ENCODE measurements at regions not wholly inside any gene's neighbourhood (a gene's known extent, or its start where the extent isn't known, plus 50 kb on each side); places are given as distances from the start of the nearest gene placed in this dataset.
"Not testable (repeated sequence)": the region's sequence is repeated elsewhere in the genome, so short reads cannot be mapped to it uniquely, and the experiment has no call there.

GRCh38 chr21:8997011-8997440, 1524.4 kb upstream of the TPTE start:
- CTCF ChIA-PET, result no interaction called here
- DNase-seq (no peak), ATAC-seq (ENCODE audit: low read depth) (no peak)
- BruUV-seq (replicated peaks), result no TSS peak
- Histone ChIP-seq H3K79me1 (ENCODE audit: low read depth in 1 of 2, low read length in 2 of 2) (no peaks in the 10 kb centered on the region), H3K27ac (ENCODE audit: insufficient read depth, low read length) (no peak overlapping the region), H2AFZ (replicated peaks; ENCODE audit: low read length, poor library complexity) (no peak overlapping the region), H3K4me2 (ENCODE audit: low read depth, low read length) (no peak overlapping the region), H3K9me1 (ENCODE audit: insufficient read depth, low read length) (no peaks in the 10 kb centered on the region), H3K4me3 (ENCODE audit: insufficient read depth, low read depth, low read length) (no peak overlapping the region), H4K8ac (ENCODE audit: low read depth in 2 of 2, low read length in 2 of 2) (no peak overlapping the region), H3K14ac (replicated peaks; ENCODE audit: low read depth, low read length) (no peak overlapping the region), H3K4ac (ENCODE audit: low read depth, low read length) (no peak overlapping the region), H2BK15ac (ENCODE audit: low read depth, low read length) (no peak overlapping the region), H3K23ac (ENCODE audit: low read depth, low read length) (no peak overlapping the region), H4K5ac (ENCODE audit: low read depth, low read length) (no peak overlapping the region), H2AK5ac (ENCODE audit: low read depth, low read length) (no peak overlapping the region), H3K9ac (ENCODE audit: low read depth, low read length) (no peak overlapping the region), H2AK9ac (replicated peaks; ENCODE audit: low read depth, low read length, poor library complexity) (no peak overlapping the region), H3K27me3 (ENCODE audit: control insufficient read depth, insufficient read depth, low read length) (no peaks in the 10 kb centered on the region), H3K56ac (ENCODE audit: extremely low read depth, insufficient read depth, low read length) (no peak overlapping the region), H3K4me1 (ENCODE audit: control insufficient read depth, insufficient read depth, low read length) (no peaks in the 10 kb centered on the region), H4K20me1 (ENCODE audit: insufficient read depth, low read length) (no peaks in the 10 kb centered on the region), H3K9me3 (ENCODE audit: control insufficient read depth, insufficient read depth, low read length) (peaks cover 19% of the 10 kb centered on the region), H3K18ac (ENCODE audit: low read depth, low read length) (no peak overlapping the region), H3K36me3 (ENCODE audit: control insufficient read depth, insufficient read depth, low read length) (no peaks in the 10 kb centered on the region), H2BK20ac (ENCODE audit: low read depth, low read length) (no peak overlapping the region), H4K91ac (ENCODE audit: insufficient read depth, low read depth, low read length) (no peak overlapping the region), H2BK5ac (ENCODE audit: low read depth, low read length, poor library complexity, severe bottlenecking) (no peak overlapping the region), H2BK120ac (ENCODE audit: low read depth, low read length) (no peak overlapping the region)
- intact Hi-C loops (cut with micrococcal nuclease), result no loop called here
- in situ Hi-C loops (cut with MboI; ENCODE audit: low sequenced_read_pairs), result no loop called here
- dilution Hi-C loops (cut with HindIII; ENCODE audit: low sequenced_read_pairs, unreplicated experiment), result no loop called here
- POLR2A ChIA-PET (ENCODE audit: unreplicated experiment), result no interaction called here
- TF ChIP-seq CEBPB (IDR thresholded peaks at IDR 0.05; ENCODE audit: low read depth, low read length), result no peak
- TF ChIP-seq, protein P1, sequence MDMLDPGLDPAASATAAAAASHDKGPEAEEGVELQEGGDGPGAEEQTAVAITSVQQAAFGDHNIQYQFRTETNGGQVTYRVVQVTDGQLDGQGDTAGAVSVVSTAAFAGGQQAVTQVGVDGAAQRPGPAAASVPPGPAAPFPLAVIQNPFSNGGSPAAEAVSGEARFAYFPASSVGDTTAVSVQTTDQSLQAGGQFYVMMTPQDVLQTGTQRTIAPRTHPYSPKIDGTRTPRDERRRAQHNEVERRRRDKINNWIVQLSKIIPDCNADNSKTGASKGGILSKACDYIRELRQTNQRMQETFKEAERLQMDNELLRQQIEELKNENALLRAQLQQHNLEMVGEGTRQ (IDR thresholded peaks at IDR 0.05; ENCODE audit: low read depth, low read length), result no peak
- no peak for TF ChIP-seq SMC3 (IDR thresholded peaks at IDR 0.05; ENCODE audit: low read depth, low read length)
- WGBS, 2 experiments (ENCODE audit: extremely low coverage in 2 of 2, insufficient read length in 1 of 2), result no CpG with 5 or more reads among the region's 1 CpG

- H2BK5ac ChIP-seq (ENCODE audit: low read depth, low read length, poor library complexity, severe bottlenecking); H4K8ac ChIP-seq (ENCODE audit: low read depth in 2 of 2, low read length in 2 of 2); H3K23ac ChIP-seq (ENCODE audit: low read depth, low read length); H3K4me3 ChIP-seq (ENCODE audit: insufficient read depth, low read depth, low read length); CTCF ChIA-PET; H3K14ac ChIP-seq (replicated peaks; ENCODE audit: low read depth, low read length); POLR2A ChIA-PET (ENCODE audit: unreplicated experiment); H2AK9ac ChIP-seq (replicated peaks; ENCODE audit: low read depth, low read length, poor library complexity); H3K27me3 ChIP-seq (ENCODE audit: control insufficient read depth, insufficient read depth, low read length); H2BK20ac ChIP-seq (ENCODE audit: low read depth, low read length); H2AK5ac ChIP-seq (ENCODE audit: low read depth, low read length); H3K4me1 ChIP-seq (ENCODE audit: control insufficient read depth, insufficient read depth, low read length); H4K5ac ChIP-seq (ENCODE audit: low read depth, low read length); H4K20me1 ChIP-seq (ENCODE audit: insufficient read depth, low read length); H2BK120ac ChIP-seq (ENCODE audit: low read depth, low read length); H3K4ac ChIP-seq (ENCODE audit: low read depth, low read length); H3K9ac ChIP-seq (ENCODE audit: low read depth, low read length); H3K27ac ChIP-seq (ENCODE audit: insufficient read depth, low read length); H3K36me3 ChIP-seq (ENCODE audit: control insufficient read depth, insufficient read depth, low read length); H2AFZ ChIP-seq (replicated peaks; ENCODE audit: low read length, poor library complexity); H4K91ac ChIP-seq (ENCODE audit: insufficient read depth, low read depth, low read length); H2BK15ac ChIP-seq (ENCODE audit: low read depth, low read length); ATAC-seq (ENCODE audit: low read depth); H3K4me2 ChIP-seq (ENCODE audit: low read depth, low read length); dilution Hi-C loops (cut with HindIII; ENCODE audit: low sequenced_read_pairs, unreplicated experiment); in situ Hi-C loops (cut with MboI; ENCODE audit: low sequenced_read_pairs); H3K79me1 ChIP-seq (ENCODE audit: low read depth in 1 of 2, low read length in 2 of 2); H3K56ac ChIP-seq (ENCODE audit: extremely low read depth, insufficient read depth, low read length); H3K18ac ChIP-seq (ENCODE audit: low read depth, low read length); BruUV-seq (replicated peaks); intact Hi-C loops (cut with micrococcal nuclease); DNase-seq; H3K9me1 ChIP-seq (ENCODE audit: insufficient read depth, low read length): not testable (repeated sequence)
- no CpG with 5 or more reads among the region's 4 CpGs for WGBS, 2 experiments (ENCODE audit: extremely low coverage in 2 of 2, insufficient read length in 1 of 2)
- H3K9me3 ChIP-seq (ENCODE audit: control insufficient read depth, insufficient read depth, low read length), result peaks cover 12% of the 10 kb centered on the region
Observed at GRCh38 chr21:8997443-8998390, 1523.7 kb upstream of the TPTE start.
